Endothelial cell of umbilical vein (primary cell): ENCODE measurements at regions not wholly inside any gene's neighbourhood (a gene's known extent, or its start where the extent isn't known, plus 50 kb on each side); places are given as distances from the start of the nearest gene placed in this dataset.

Experiments used
- BruUV-seq: library from RNA; stranded (reverse); fragments of 400-500 nt; replicated peaks from 2 replicates; lab custom pipeline; 2021; lab: Mats Ljungman, UMichigan
- CTCF ChIA-PET: fragments of 300-600, 350-600 bp; sonication (Branson Sonifier 250); formaldehyde crosslinking; loops from one replicate; lab custom pipeline; 2021; ENCODE audit warnings: antibody characterized with exemption, inconsistent platforms; lab: Charles Lee
- POLR2A ChIA-PET: fragments of 300-600, 350-600 bp; sonication (Branson Sonifier 250); formaldehyde crosslinking; loops from one replicate; lab custom pipeline; 2021; ENCODE audit warnings: antibody characterized with exemption, inconsistent platforms; lab: Charles Lee
- DNase-seq: peaks from one replicate; pipeline ENCODE4 v3.0.0-alpha.2; 2011; ENCODE audit warnings: low read depth, low spot score
- FAIRE-seq: peaks from 2 replicates; lab custom pipeline; 2011; peaks lifted over from hg19 to GRCh38; lab: Jason Lieb, UNC
- H2AFZ ChIP-seq: 2 replicates; pipeline ENCODE4 v1.6.0; 2012; ENCODE audit warnings: low read depth, low read length, control low read depth, inconsistent platforms
- H3K27ac ChIP-seq: 2 replicates; pipeline ENCODE4 v1.5.1; 2011; ENCODE audit warnings: low read depth, mild to moderate bottlenecking, control low read depth, low read length, moderate library complexity; ENCODE audit not compliant: insufficient read depth
- H3K27me3 ChIP-seq, 2 experiments: 2 replicates each; pipeline versions ENCODE4 v1.6.0 to v1.6.1; 2011; ENCODE audit warnings: low read length in 2 of 2, mixed read lengths in 1 of 2; ENCODE audit not compliant: control insufficient read depth in 2 of 2, insufficient read depth in 2 of 2
- H3K36me3 ChIP-seq, 2 experiments: 2 replicates in 1 of 2; 3 replicates in 1 of 2; pipeline ENCODE4 v1.5.1; 2011; ENCODE audit warnings: low read length in 2 of 2, mild to moderate bottlenecking in 1 of 2, moderate library complexity in 1 of 2; ENCODE audit not compliant: control insufficient read depth in 2 of 2, insufficient read depth in 2 of 2; ENCODE audit errors: extremely low read depth in 1 of 2
- H3K4me1 ChIP-seq: 3 replicates; pipeline ENCODE4 v1.5.1; 2011; ENCODE audit warnings: mild to moderate bottlenecking, low read length; ENCODE audit not compliant: control insufficient read depth, insufficient read depth; ENCODE audit errors: extremely low read depth
- H3K4me2 ChIP-seq: 2 replicates; pipeline ENCODE4 v1.6.1; 2011; ENCODE audit warnings: low read length, control low read depth, mixed read lengths; ENCODE audit not compliant: insufficient read depth
- H3K4me3 ChIP-seq, 3 experiments: fragments of 200-600 bp in 1 of 3; sonication (generic), shearing (Covaris generic) in 1 of 3; replicated peaks in 1 of 3; 2 replicates each; pipeline ENCODE4 v1.5.1; 2011 to 2016; ENCODE audit warnings: control low read depth in 3 of 3, low read length in 3 of 3, mild to moderate bottlenecking in 2 of 3, inconsistent platforms in 1 of 3, low read depth in 1 of 3, moderate library complexity in 1 of 3; ENCODE audit not compliant: insufficient read depth in 1 of 3
- H3K79me2 ChIP-seq: 2 replicates; pipeline ENCODE4 v1.6.0; 2012; ENCODE audit warnings: low read length, inconsistent platforms; ENCODE audit not compliant: control insufficient read depth, insufficient read depth
- H3K9ac ChIP-seq: replicated peaks from 2 replicates; pipeline ENCODE3; 2011; ENCODE audit warnings: low read length, control low read depth; ENCODE audit not compliant: insufficient read depth; ENCODE audit errors: extremely low read depth
- H3K9me1 ChIP-seq: replicated peaks from 3 replicates; pipeline ENCODE4 v1.6.0; 2011; ENCODE audit warnings: mild to moderate bottlenecking, low read length; ENCODE audit not compliant: control insufficient read depth, insufficient read depth; ENCODE audit errors: extremely low read depth
- H3K9me3 ChIP-seq: replicated peaks from 2 replicates; pipeline ENCODE4 v1.5.1; 2012; ENCODE audit warnings: low read length, inconsistent platforms; ENCODE audit not compliant: control insufficient read depth, insufficient read depth
- H4K20me1 ChIP-seq: replicated peaks from 2 replicates; pipeline ENCODE3; 2011; ENCODE audit warnings: mild to moderate bottlenecking, low read length; ENCODE audit not compliant: control insufficient read depth, insufficient read depth; ENCODE audit errors: extremely low read depth
- CTCF ChIP-seq, 2 donors: IDR thresholded peaks; 1 replicate in 1 of 2; 2 replicates in 1 of 2; pipeline ENCODE4 v1.5.1; 2011; ENCODE audit warnings: low read length in 2 of 2, mild to moderate bottlenecking in 2 of 2, moderate library complexity in 2 of 2, control low read depth in 1 of 2, inconsistent platforms in 1 of 2, low read depth in 1 of 2; ENCODE audit not compliant: insufficient read depth in 1 of 2; ENCODE audit errors: extremely low read depth in 1 of 2
- EZH2 ChIP-seq: IDR thresholded peaks from 2 replicates; pipeline ENCODE4 v1.6.1; 2012; ENCODE audit warnings: borderline replicate concordance, low read depth, mild to moderate bottlenecking, moderate library complexity, low read length, inconsistent platforms; ENCODE audit not compliant: severe bottlenecking
- FOS ChIP-seq: IDR thresholded peaks from 2 replicates; pipeline ENCODE4 v1.6.1; 2011; ENCODE audit warnings: mild to moderate bottlenecking, low read length, moderate library complexity, borderline replicate concordance; ENCODE audit not compliant: insufficient read depth
- GATA2 ChIP-seq: IDR thresholded peaks from 2 replicates; pipeline ENCODE4 v1.7.0; 2011; ENCODE audit warnings: low read depth, mild to moderate bottlenecking, moderate library complexity, mixed read lengths, low read length; ENCODE audit not compliant: insufficient read length, insufficient read depth
- JUN ChIP-seq: IDR thresholded peaks from 2 replicates; pipeline ENCODE4 v1.6.1; 2011; ENCODE audit warnings: borderline replicate concordance, low read depth; ENCODE audit not compliant: insufficient read length, insufficient read depth
- MAX ChIP-seq: IDR thresholded peaks from 2 replicates; pipeline ENCODE4 v1.6.1; 2011; ENCODE audit not compliant: insufficient read depth, insufficient read length
- MYC ChIP-seq: IDR thresholded peaks from one replicate; pipeline ENCODE4 v1.6.1; 2011; ENCODE audit warnings: mild to moderate bottlenecking, low read depth, low read length
- POLR2A ChIP-seq: IDR thresholded peaks from 2 replicates; pipeline ENCODE4 v1.6.1; 2012; ENCODE audit warnings: low read depth, mild to moderate bottlenecking, control low read depth, low read length
- POLR2AphosphoS5 ChIP-seq: IDR thresholded peaks from 2 replicates; pipeline ENCODE4 v1.6.1; 2012; ENCODE audit warnings: low read depth, mild to moderate bottlenecking, control low read depth, low read length, moderate library complexity; ENCODE audit not compliant: insufficient read depth
- dilution Hi-C: fragments of 300-500 bp; cut with MboI; formaldehyde crosslinking; loops from one replicate; pipeline ENCODE4 v1.15.0; 2019; ENCODE audit warnings: low sequenced_read_pairs; ENCODE audit not compliant: extremely low pct_ligation_motif_present
- intact Hi-C: fragments of 100-400 bp; cut with micrococcal nuclease; formaldehyde crosslinking; loops from one replicate; pipeline ENCODE4 v1.10.0; 2022

- no peaks in the 10 kb centered on the region for H3K79me2 ChIP-seq
- DNase-seq = no peak
- H3K36me3 ChIP-seq = no peaks in the 10 kb centered on the region
- H2AFZ ChIP-seq = no peak overlapping the region
- H4K20me1 ChIP-seq = no peaks in the 10 kb centered on the region
- H3K9me3 ChIP-seq = peaks cover 1% of the 10 kb centered on the region
- H3K4me3 ChIP-seq = no peak overlapping the region
- FAIRE-seq = no peak
- TF ChIP-seq EZH2 (no peak), CTCF (IDR thresholded peaks at IDR 0.05; ENCODE audit: extremely low read depth in 1 of 2, insufficient read depth in 1 of 2, low read depth in 1 of 2, low read length in 2 of 2) (no peak), MAX (no peak), POLR2A (no peak), GATA2 (no peak), JUN (no peak), MYC (no peak), FOS (no peak), POLR2AphosphoS5 (no peak)
- intact Hi-C loops = no loop called here
- no peak overlapping the region for H3K27ac ChIP-seq
- ChIA-PET POLR2A (no interaction called here), CTCF (no interaction called here)
- no TSS peak for BruUV-seq
- no peaks in the 10 kb centered on the region for H3K9me1 ChIP-seq
- H3K4me1 ChIP-seq = no peaks in the 10 kb centered on the region
- no peaks in the 10 kb centered on the region for H3K27me3 ChIP-seq
- no peak overlapping the region for H3K4me2 ChIP-seq
- dilution Hi-C loops = no loop called here
- H3K9ac ChIP-seq = no peak overlapping the region
Observed at GRCh38 chr12:33757701-33758100, 264.6 kb upstream of the ALG10 start.
